GM18858 (cell line): ENCODE measurements at regions not wholly inside any gene's neighbourhood (a gene's known extent, or its start where the extent isn't known, plus 50 kb on each side); places are given as distances from the start of the nearest gene placed in this dataset.

Source experiments
- ATAC-seq: cut with Tn5 transposase; IDR thresholded peaks from one replicate; pipeline ENCODE4 v1.9.1; 2021; ENCODE audit not compliant: unreplicated experiment

DNA sequence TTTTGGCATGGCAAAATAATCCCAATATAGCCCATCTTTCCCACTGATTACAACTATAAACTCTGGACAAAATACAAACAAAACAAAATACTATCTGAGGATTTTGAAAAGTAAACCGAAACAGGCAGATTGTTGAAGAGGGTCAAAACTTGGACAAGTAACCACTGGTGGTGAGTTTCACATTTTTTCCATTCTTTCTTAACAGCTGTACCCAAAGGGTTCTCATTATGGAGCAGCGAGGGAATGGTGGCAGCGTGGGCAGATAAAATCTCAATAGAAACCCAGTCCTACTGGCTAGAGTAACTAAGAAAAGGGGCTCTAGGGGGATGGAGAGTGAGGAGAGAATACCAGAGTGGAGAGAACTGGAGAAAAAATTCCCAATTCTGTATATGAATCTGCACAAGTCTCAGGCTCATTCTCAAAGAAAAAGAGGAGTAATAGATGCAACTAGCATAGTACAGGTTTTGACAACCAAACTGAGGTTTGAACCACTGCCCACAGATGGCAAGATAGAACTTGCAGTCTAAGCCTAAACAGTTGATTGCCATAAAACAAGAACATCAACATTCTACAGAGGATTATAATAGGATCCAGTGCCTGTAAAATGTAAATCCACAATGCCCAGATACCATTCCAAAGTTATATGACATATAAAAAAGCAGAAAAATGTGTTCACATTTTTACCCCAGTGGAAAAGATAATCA is 284.5 kb downstream of the KCNRG start:
- no peak for ATAC-seq

- ATAC-seq: no peak
Observed at GRCh38 chr13:50303963-50304721, 288.9 kb downstream of the KCNRG start.

DNA sequence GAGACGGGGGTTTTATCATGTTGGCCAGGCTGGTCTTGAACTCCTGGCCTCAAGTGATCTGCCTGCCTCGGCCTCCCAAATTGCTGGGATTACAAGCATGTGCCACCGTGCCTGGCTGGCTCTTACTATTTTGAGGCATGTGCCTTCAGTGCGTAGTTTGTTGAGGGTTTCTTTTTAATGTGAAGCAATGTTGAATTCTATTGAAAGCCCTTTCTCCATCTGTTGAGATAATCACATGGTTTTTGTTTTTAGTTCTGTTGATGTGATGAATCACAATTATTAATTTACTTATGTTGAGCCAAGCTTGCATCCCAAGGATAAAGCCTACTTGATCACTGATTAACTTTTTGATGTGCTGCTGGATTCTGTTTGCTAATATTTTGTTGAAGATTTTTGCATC is 290.9 kb downstream of the KCNRG start:
- no peak for ATAC-seq

DNA sequence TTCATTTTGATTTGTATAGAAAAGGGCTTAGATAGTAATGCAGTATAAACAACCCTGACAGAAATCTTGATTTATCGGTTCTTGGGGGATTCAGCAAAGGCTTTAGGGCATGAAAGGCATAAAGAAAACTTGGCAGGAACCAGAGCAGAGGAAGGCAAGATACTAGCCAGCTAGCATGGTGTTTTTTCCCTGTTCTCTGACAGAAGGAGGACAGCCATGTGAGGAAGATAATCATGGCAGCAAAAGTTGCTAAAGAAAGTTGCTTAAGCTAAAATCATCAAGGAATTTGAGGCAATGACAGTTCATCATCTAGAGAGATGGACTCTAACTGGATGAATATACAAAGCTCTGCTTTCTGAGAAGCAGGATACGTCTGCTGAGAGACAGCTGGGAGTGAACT is 294.1 kb downstream of the KCNRG start:
- no peak for ATAC-seq

DNA sequence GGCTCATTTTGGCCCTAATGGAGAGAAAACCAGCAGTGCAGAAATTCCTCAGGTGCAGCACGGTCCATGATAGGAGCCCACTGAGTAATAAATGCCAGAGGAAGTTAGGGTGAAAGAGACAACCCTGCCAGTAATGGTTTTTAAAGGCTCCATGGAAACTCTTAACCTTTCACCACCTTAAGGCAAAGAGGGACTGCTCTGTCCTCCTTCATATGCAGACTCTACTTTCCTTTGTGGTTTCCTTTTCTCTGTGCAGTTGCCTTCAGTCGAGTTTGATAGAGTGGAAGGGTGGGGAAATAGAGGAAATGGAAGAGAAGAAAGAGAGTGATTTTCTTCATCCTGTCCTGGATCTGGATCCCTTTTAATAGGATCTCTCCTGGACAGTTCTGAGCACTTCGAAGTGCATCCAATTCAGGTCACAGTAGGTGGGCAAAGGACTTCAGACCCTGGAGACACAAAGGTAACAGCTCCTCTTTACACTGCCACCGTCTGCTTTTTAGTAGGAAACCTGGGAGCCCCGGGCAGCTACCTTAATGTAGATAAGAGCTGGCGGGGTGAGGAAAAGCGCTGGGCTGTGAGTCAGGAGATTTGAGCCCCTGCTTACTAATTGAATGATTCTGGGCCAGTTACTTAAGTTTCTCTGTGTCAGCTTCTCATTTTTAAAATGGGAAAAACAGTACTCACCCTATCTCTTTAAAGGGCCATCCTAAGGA is 294.8 kb downstream of the KCNRG start:
- no peak for ATAC-seq

DNA sequence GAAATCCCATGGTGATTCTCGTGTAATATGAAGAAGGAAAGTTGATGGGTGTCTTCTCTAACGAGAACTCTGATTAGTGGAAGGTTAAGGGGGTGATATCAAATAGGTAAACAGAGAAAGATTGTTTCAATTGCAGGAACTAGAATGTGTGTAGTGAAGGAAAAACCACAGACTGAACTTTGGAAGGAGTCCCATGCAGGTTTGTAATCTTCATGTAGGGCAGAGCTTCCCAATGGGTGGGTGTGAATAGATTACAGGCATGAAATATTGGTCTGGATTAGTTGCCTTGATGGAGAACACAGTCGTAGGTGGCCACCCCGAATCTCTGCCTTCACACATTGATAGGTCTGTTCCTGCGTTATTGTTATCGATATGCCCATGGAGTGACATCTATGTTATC is 295.5 kb downstream of the KCNRG start:
- ATAC-seq: no peak

DNA sequence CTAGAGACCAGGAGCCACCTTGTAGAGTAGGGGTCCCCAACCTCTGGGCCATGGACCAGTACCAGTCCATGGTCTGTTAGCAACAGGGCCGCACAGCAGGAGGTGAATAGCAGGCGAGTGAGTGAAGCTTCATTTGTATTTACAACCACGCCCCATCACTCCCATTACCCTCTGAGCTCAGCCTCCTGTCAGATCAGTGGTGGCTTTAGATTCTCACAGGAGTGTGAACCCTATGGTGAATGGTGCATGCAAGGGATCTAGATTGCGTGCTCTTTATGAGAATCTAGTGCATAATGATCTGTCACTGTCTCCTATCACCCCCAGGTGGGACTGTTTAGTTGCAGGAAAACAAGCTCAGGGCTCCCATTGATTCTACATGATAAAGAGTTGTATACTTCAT is 303.6 kb downstream of the KCNRG start:
- no peak for ATAC-seq

DNA sequence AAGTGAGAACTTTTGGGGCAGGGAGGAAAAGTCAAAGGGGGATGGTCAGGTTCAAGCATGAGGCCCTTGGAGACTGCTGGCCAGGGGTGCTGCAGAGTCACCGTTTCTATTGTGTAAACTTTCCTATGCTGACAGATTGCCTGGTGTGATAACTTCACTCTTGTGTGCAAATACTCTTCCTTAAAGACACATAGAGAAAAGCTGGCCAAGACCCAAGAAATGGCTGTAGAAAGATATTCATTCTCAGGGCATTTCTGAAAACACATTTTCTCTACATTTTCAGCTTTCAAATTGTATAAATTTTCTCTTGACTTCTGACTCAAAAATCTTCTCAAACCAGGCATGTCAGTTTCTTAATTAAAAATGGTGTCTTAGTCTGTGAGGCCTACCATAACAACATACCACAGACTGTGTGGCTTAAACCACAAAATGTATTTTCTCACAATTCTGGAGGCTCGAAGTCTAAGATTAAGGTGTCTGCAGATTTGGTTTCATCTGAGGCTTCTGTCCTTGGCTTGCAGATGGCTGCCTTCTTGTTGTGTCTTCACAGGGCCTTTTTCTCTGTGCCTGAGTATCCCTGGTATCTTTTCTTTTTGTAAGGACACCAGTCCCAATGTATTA is 304.5 kb downstream of the KCNRG start:
- no peak for ATAC-seq

DNA sequence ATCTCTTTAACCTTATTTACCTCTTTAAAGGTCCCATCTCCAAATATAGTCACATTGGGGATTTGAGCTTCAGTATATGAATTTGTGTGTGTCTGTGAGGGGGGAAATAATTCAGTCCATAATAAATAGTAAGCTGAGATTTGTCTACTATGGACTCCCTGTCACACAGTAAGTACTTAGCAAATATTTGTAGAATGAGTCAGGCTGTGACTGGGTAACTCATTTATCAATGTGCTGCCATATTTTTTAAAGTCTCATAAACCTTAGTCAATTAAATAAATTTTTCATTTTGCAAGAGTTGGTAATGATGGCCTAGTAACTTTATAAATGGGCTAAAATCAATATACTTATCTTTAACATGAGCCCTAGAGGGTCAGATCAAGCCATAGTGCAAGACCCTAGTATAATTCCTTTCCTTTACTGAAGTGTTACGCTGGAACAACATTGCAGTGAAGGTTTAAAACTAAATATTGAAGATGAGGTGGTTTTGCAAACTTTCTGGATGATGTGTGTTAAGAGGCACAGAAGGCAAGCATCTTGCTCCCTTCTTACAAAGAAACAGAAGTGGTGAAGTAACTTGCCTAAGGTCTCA is 305.1 kb downstream of the KCNRG start:
- no peak for ATAC-seq

GRCh38 chr13:50322006-50322405 is 306.8 kb downstream of the KCNRG start:
- no peak for ATAC-seq

DNA sequence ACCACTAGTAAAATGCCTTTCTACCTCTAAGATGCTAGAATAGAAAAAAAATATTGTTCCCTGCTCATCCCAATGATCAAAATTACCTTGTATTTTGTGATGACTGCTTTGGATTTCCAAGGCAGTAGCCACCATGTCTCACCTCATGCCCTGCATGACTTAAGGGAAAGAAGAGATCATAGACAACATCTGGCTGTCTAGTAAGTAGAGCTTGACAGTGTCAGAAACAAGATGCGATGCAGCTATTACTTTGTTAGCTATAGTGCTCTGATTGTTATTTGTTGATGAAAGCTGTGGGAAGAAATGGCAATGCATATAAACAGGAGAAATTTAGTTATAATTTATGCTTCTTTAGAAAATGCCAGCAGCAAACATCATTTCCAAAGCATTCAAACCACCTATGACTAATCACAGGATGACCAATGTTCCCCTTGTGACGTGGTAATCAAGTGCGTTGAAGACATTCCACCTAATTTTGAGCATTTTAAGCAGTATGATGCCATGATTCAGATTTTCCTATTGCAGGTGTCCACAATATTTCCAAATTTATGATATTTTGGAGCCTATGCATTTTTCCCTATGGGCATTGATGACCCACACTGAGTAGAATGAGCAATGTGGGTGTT is 308.3 kb downstream of the KCNRG start:
- ATAC-seq: no peak

- no peak for ATAC-seq
Observed at GRCh38 chr13:50326271-50326670, 311.0 kb downstream of the KCNRG start.

DNA sequence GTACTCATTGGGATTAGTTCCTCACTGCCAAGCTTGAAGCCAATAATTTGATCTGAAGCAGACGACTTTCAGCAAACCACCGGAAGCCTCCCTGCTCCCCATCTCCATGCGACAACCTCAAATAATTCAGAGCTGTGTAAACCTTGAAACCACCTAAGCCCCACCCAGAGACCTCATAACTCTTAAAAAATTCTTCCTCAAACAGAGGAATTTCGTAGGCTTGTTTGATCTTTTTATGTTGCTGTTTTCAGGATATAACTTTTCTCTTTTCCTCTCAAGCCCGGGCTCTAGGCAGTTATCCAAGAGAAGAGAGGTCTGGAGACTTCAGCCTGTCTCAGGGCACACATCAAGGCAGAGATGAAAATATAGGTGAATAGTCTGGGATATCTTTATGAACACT is 311.6 kb downstream of the KCNRG start:
- no peak for ATAC-seq

GRCh38 chr13:50334115-50334778 is 319.0 kb downstream of the KCNRG start:
- ATAC-seq: no peak

GRCh38 chr13:50334944-50335343 is 319.7 kb downstream of the KCNRG start:
- no peak for ATAC-seq

DNA sequence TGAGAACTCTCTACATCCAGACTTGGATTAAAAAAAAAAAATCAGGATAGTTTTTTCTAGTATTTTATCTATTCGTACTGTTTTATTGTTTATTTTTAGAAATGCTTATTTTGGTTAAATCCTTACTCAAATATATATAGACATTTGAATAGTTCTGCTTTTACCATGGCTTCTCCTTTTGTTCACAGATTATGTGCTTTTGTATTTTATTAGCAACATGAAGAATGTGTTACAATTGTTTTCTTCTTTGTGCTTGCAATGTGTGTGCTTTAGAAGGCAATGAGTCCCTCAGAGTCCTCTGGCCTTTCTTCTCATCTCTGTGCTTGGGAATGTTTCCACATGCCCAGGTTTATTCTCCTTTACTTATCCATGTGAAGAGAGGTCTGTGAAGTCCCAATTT is 324.0 kb downstream of the KCNRG start:
- no peak for ATAC-seq

GRCh38 chr13:50340146-50340545 is 324.9 kb downstream of the KCNRG start:
- no peak for ATAC-seq

- no peak for ATAC-seq
Observed at GRCh38 chr13:50340551-50341287, 325.5 kb downstream of the KCNRG start.

DNA sequence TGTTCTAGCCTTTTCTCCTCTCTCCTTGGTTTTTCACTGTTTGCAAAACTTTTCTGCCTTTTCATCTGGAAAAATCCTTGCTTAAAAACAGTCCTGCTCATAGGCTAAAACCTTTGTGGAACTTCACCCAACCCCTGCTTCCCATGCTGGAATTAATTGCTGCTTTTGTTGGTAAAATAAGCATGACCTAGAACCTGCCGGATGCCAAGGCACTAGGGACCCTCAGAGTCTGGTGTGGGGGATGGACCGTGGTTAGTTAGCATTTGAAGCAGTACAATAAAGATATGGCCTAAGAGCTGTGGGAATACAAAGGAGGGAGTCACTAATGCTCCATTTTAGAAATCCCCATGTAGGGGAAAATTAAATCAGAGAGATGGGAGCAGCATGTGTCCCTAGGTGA is 326.3 kb downstream of the KCNRG start:
- ATAC-seq: no peak

DNA sequence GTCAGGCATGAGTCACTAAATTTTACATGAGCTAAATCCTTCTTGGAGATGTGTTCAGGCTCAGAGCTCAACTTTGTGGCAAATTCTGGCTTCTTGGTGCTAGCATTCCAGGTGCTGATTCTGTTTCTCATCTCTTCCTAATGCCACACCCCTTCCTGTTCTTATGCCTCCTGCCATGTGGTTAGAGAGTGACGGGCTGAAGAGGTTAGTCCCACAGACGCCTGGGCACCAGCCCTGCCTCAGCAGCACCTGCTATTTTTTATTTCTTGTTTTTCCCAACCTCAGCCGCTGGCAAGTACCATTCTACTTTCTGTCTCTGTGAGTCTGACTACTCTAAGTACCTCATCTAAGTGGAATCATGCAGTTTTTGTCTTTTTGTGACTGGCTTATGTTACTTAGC is 329.5 kb downstream of the KCNRG start:
- no peak for ATAC-seq
